ENCODE measurements at regions not wholly inside any gene's neighbourhood (a gene's known extent, or its start where the extent isn't known, plus 50 kb on each side); places are given as distances from the start of the nearest gene placed in this dataset.

- Histone ChIP-seq H2BK12ac (ENCODE audit: low read depth, low read length) (no peak overlapping the region), H3K9ac (replicated peaks in 1 of 4; ENCODE audit: extremely low read depth in 1 of 4, low read depth in 3 of 4, low read length in 3 of 4) (no peak overlapping the region), H2AFZ (ENCODE audit: low read length) (no peak overlapping the region), H3K36me3 (ENCODE audit: control insufficient read depth in 2 of 4, insufficient read depth in 4 of 4, low read length in 3 of 4) (no peaks in the 10 kb centered on the region), H4K20me1 (replicated peaks in 1 of 2; ENCODE audit: control insufficient read depth in 1 of 2, insufficient read depth in 2 of 2, low read length in 2 of 2) (no peaks in the 10 kb centered on the region), H2BK5ac (ENCODE audit: low read depth, low read length) (no peak overlapping the region), H3K79me2 (ENCODE audit: control insufficient read depth in 1 of 2, insufficient read depth in 2 of 2, low read length in 2 of 2) (no peaks in the 10 kb centered on the region), H4K8ac (ENCODE audit: extremely low read depth, insufficient read depth, low read length) (no peak overlapping the region), H3K9me3 (ENCODE audit: insufficient read depth in 2 of 2, low read depth in 1 of 2, low read length in 1 of 2) (no peaks in the 10 kb centered on the region), H2BK15ac (ENCODE audit: low read length) (no peak overlapping the region), H3K23me2 (ENCODE audit: low read depth, low read length) (no peaks in the 10 kb centered on the region; the same call in 1 of the 2 replicates), H3K4ac (replicated peaks; ENCODE audit: insufficient read length, low read depth, low read length) (no peak overlapping the region), H3K4me3 (ENCODE audit: extremely low read depth in 1 of 4, insufficient read depth in 2 of 4, low read depth in 3 of 4, low read length in 4 of 4) (no peak overlapping the region), H3K79me1 (ENCODE audit: low read depth, low read length) (no peaks in the 10 kb centered on the region), H3K56ac (replicated peaks; ENCODE audit: insufficient read length, low read depth, low read length) (no peak overlapping the region), H4K5ac (ENCODE audit: insufficient read length, low read depth, low read length) (no peak overlapping the region), H3K4me1 (replicated peaks in 1 of 4; ENCODE audit: control insufficient read depth in 3 of 4, insufficient read depth in 4 of 4, low read length in 3 of 4) (peaks cover 0 to 4% (median 2%) of the 10 kb centered on the region in 4 experiments; a peak in 3 of 7 replicates), H3K4me2 (ENCODE audit: insufficient read depth in 1 of 2, low read depth in 2 of 2, low read length in 2 of 2) (no peak overlapping the region), H3K14ac (ENCODE audit: insufficient read length) (no peak overlapping the region), H3K27me3 (replicated peaks in 1 of 4; ENCODE audit: control insufficient read depth in 3 of 4, extremely low read depth in 1 of 4, insufficient read depth in 3 of 4, low read length in 3 of 4) (no peaks in the 10 kb centered on the region), H3K18ac (ENCODE audit: extremely low read depth, low read length) (no peak overlapping the region), H2AK5ac (ENCODE audit: low read depth, low read length) (no peak overlapping the region), H3K23ac (ENCODE audit: insufficient read length) (no peak overlapping the region), H2BK20ac (ENCODE audit: low read length) (no peak overlapping the region), H4K91ac (replicated peaks; ENCODE audit: insufficient read length, low read length) (no peak overlapping the region), H2BK120ac (replicated peaks; ENCODE audit: low read depth, low read length) (no peak overlapping the region), H3K27ac (ENCODE audit: low read depth, low read length) (no peak overlapping the region)
- FAIRE-seq (no peak), DNase-seq (ENCODE audit: low read depth in 1 of 2, low spot score in 2 of 2) (peak in 1 of 2 experiments; percentile 43)
- POLR2A ChIA-PET (ENCODE audit: partially characterized antibody): no interaction called here
- WGBS, 2 experiments (ENCODE audit: extremely low coverage in 1 of 2, insufficient coverage in 1 of 2, insufficient read length in 1 of 2, insufficient replicate concordance in 2 of 2, low coverage in 1 of 2, low lambda C conversion rate in 2 of 2, missing lambda C conversion rate in 1 of 2): 88% methylated on average over 5 of the region's 5 CpGs; no CpG with 5 or more reads in 1 of the 2 experiments
- CTCF ChIA-PET (ENCODE audit: partially characterized antibody): interaction anchor here (0.6 to 1.5 kb wide), 3 partner anchors 21 to 31 kb away, joined by 3 to 4 read pairs (median 3); no protein-coding TSS in a partner anchor
- TF ChIP-seq ZNF274 (IDR thresholded peaks at IDR 0.05; ENCODE audit: borderline replicate concordance, extremely low read depth, low read length) (no peak), CHD1 (IDR thresholded peaks at IDR 0.05; ENCODE audit: low read depth, low read length) (no peak), GABPA (IDR thresholded peaks at IDR 0.05; ENCODE audit: borderline replicate concordance, insufficient read depth, low read length) (no peak), PHF8 (conservative IDR thresholded peaks at IDR 0.05; ENCODE audit: low read depth, low read length) (no peak), BACH1 (IDR thresholded peaks at IDR 0.05; ENCODE audit: low read length) (no peak), YY1 (IDR thresholded peaks at IDR 0.05; ENCODE audit: low read depth, low read length) (no peak), GTF2F1 (IDR thresholded peaks at IDR 0.05; ENCODE audit: borderline replicate concordance, low read depth, low read length) (no peak), SIRT6 (IDR thresholded peaks at IDR 0.05; ENCODE audit: low read length) (no peak), TAF7 (optimal IDR thresholded peaks at IDR 0.05; ENCODE audit: borderline replicate concordance, low read depth, low read length) (no peak), SRF (IDR thresholded peaks at IDR 0.05; ENCODE audit: low read depth, low read length) (no peak), EZH2 (IDR thresholded peaks at IDR 0.05; ENCODE audit: low read depth, low read length, severe bottlenecking) (no peak), BRCA1 (IDR thresholded peaks at IDR 0.05; ENCODE audit: low read depth, low read length) (no peak), SP4 (IDR thresholded peaks at IDR 0.05; ENCODE audit: low read length) (no peak)
These were observed 199.8 kb downstream of the MIAT start for GRCh38 chr22:26857169-26857568.

Data from H1 (cell line).